GM12878 (cell line): ENCODE measurements at regions not wholly inside any gene's neighbourhood (a gene's known extent, or its start where the extent isn't known, plus 50 kb on each side); places are given as distances from the start of the nearest gene placed in this dataset.

ENCODE experiments used
- BCL3 ChIP-seq: IDR thresholded peaks from 2 replicates; pipeline ENCODE4 v1.6.1; 2011; ENCODE audit warnings: borderline replicate concordance, low read depth, mild to moderate bottlenecking, moderate library complexity, low read length; ENCODE audit not compliant: insufficient read depth, poor library complexity, severe bottlenecking
- BHLHE40 ChIP-seq, 2 experiments: fragments of 450-650 bp in 1 of 2; IDR thresholded peaks; 2 replicates each; pipeline ENCODE4 v1.6.1; 2011 to 2017; ENCODE audit warnings: low read depth in 2 of 2, borderline replicate concordance in 1 of 2, improper control_type of control experiment in 1 of 2, low read length in 1 of 2, mild to moderate bottlenecking in 1 of 2
- CBX5 ChIP-seq: sonication (generic); IDR thresholded peaks from 2 replicates; pipeline ENCODE4 v1.6.1; 2016; ENCODE audit warnings: low read depth, moderate library complexity, mild to moderate bottlenecking, inconsistent platforms
- EP300 ChIP-seq, 2 experiments: fragments of 150-350 bp in 1 of 2; IDR thresholded peaks; 2 replicates each; pipeline ENCODE4 v1.6.1; 2011 to 2012; ENCODE audit warnings: low read depth in 2 of 2, low read length in 2 of 2, borderline replicate concordance in 1 of 2, improper control_type of control experiment in 1 of 2, inconsistent platforms in 1 of 2; ENCODE audit not compliant: control insufficient read depth in 1 of 2
- EZH2 ChIP-seq: IDR thresholded peaks from 2 replicates; pipeline ENCODE4 v1.6.1; 2012; ENCODE audit warnings: low read depth, mild to moderate bottlenecking, control low read depth, inconsistent platforms, low read length, borderline replicate concordance; ENCODE audit not compliant: control insufficient read depth
- HCFC1 ChIP-seq: fragments of 150-350 bp; IDR thresholded peaks from 2 replicates; pipeline ENCODE4 v1.6.1; 2014; ENCODE audit warnings: low read length
- NFYA ChIP-seq: IDR thresholded peaks from 2 replicates; pipeline ENCODE4 v1.6.1; 2011; ENCODE audit warnings: low read depth, mild to moderate bottlenecking, low read length, improper control_type of control experiment, borderline replicate concordance
- NRF1 ChIP-seq: conservative IDR thresholded peaks from 2 replicates; pipeline ENCODE4 v1.6.1; 2011; ENCODE audit warnings: mild to moderate bottlenecking, low read depth, low read length, improper control_type of control experiment
- POLR2A ChIP-seq: IDR thresholded peaks from 2 replicates; pipeline ENCODE4 v1.6.1; 2011; ENCODE audit warnings: low read depth, mild to moderate bottlenecking, low read length
- RAD21 ChIP-seq: IDR thresholded peaks from 2 replicates; pipeline ENCODE4 v1.6.1; 2011; ENCODE audit warnings: mild to moderate bottlenecking, low read depth, low read length, moderate library complexity; ENCODE audit not compliant: insufficient read depth
- RB1 ChIP-seq: fragments of 450-650 bp; formaldehyde crosslinking; IDR thresholded peaks from 2 replicates; pipeline ENCODE4 v1.6.1; 2017; ENCODE audit warnings: mild to moderate bottlenecking, borderline replicate concordance
- REST ChIP-seq: IDR thresholded peaks from 2 replicates; pipeline ENCODE4 v1.6.1; 2012; ENCODE audit warnings: mild to moderate bottlenecking, low read depth, low read length
- RUNX3 ChIP-seq: IDR thresholded peaks from 2 replicates; pipeline ENCODE4 v1.6.1; 2012; ENCODE audit warnings: low read length, inconsistent platforms
- SMC3 ChIP-seq: IDR thresholded peaks from 2 replicates; pipeline ENCODE4 v1.6.1; 2011; ENCODE audit warnings: low read length, improper control_type of control experiment, borderline replicate concordance
- SPI1 ChIP-seq: IDR thresholded peaks from 2 replicates; pipeline ENCODE4 v1.6.1; 2011; ENCODE audit warnings: low read depth, mild to moderate bottlenecking, low read length, moderate library complexity, borderline replicate concordance; ENCODE audit not compliant: insufficient read depth
- SRF ChIP-seq, 2 experiments: IDR thresholded peaks; 2 replicates each; pipeline ENCODE4 v1.6.1; 2011; ENCODE audit warnings: low read depth in 2 of 2, low read length in 2 of 2, mild to moderate bottlenecking in 1 of 2, moderate library complexity in 1 of 2
- SUZ12 ChIP-seq: fragments of 200-600 bp; sonication (generic); IDR thresholded peaks from one replicate; pipeline ENCODE4 v1.6.1; 2018; ENCODE audit warnings: antibody characterized with exemption, mild to moderate bottlenecking; ENCODE audit not compliant: unreplicated experiment
- USF1 ChIP-seq: IDR thresholded peaks from 2 replicates; pipeline ENCODE4 v1.6.1; 2011; ENCODE audit warnings: borderline replicate concordance, low read depth, mild to moderate bottlenecking, moderate library complexity, mixed read lengths, low read length; ENCODE audit not compliant: insufficient read depth; ENCODE audit errors: extremely low read length
- TF ChIP-seq, protein P1 (sequence below): IDR thresholded peaks from 2 replicates; pipeline ENCODE4 v1.6.1; 2012; ENCODE audit warnings: improper control_type of control experiment, low read depth, low read length; ENCODE audit not compliant: insufficient replicate concordance

DNA sequence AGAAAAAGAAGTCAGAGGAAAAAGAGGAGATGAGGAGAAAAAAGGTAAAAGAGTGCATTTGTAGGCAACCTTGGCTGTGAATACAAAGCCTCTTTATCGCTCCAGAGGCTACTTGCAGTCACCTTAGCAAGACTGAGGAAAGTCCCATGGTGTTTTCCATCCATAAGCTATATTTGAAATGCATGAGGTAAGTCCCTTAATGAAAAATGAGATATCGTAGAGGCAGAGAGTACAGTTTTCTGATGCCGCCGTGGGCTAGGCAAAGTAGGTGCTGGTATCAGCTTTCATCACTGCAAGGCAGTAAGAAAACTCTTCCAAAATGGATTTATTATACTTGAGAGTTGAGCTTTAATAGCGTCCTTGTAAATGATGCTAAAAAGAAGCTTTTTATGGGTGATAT lies 186.8 kb downstream of the ASCL1 start (continued):
- TF ChIP-seq BHLHE40 (IDR thresholded peaks at IDR 0.05; ENCODE audit: borderline replicate concordance in 1 of 2, low read depth in 2 of 2, low read length in 1 of 2) (no peak), SRF (IDR thresholded peaks at IDR 0.05; ENCODE audit: low read depth in 2 of 2, low read length in 2 of 2) (no peak), BCL3 (no peak), EZH2 (no peak), EP300 (IDR thresholded peaks at IDR 0.05; ENCODE audit: borderline replicate concordance in 1 of 2, control insufficient read depth in 1 of 2, low read depth in 2 of 2, low read length in 2 of 2) (peak in 1 of 2 experiments; percentile 23; a peak in 1 of 4 replicates), RAD21 (no peak), RUNX3 (peak; percentile 31; the same call in 1 of the 2 replicates), SUZ12 (no peak), HCFC1 (no peak), REST (no peak), SPI1 (no peak), NFYA (no peak), SMC3 (no peak; the same call in 1 of the 2 replicates), POLR2A (no peak), RB1 (no peak), USF1 (no peak), CBX5 (no peak), NRF1 (no peak)
- TF ChIP-seq, protein P1, sequence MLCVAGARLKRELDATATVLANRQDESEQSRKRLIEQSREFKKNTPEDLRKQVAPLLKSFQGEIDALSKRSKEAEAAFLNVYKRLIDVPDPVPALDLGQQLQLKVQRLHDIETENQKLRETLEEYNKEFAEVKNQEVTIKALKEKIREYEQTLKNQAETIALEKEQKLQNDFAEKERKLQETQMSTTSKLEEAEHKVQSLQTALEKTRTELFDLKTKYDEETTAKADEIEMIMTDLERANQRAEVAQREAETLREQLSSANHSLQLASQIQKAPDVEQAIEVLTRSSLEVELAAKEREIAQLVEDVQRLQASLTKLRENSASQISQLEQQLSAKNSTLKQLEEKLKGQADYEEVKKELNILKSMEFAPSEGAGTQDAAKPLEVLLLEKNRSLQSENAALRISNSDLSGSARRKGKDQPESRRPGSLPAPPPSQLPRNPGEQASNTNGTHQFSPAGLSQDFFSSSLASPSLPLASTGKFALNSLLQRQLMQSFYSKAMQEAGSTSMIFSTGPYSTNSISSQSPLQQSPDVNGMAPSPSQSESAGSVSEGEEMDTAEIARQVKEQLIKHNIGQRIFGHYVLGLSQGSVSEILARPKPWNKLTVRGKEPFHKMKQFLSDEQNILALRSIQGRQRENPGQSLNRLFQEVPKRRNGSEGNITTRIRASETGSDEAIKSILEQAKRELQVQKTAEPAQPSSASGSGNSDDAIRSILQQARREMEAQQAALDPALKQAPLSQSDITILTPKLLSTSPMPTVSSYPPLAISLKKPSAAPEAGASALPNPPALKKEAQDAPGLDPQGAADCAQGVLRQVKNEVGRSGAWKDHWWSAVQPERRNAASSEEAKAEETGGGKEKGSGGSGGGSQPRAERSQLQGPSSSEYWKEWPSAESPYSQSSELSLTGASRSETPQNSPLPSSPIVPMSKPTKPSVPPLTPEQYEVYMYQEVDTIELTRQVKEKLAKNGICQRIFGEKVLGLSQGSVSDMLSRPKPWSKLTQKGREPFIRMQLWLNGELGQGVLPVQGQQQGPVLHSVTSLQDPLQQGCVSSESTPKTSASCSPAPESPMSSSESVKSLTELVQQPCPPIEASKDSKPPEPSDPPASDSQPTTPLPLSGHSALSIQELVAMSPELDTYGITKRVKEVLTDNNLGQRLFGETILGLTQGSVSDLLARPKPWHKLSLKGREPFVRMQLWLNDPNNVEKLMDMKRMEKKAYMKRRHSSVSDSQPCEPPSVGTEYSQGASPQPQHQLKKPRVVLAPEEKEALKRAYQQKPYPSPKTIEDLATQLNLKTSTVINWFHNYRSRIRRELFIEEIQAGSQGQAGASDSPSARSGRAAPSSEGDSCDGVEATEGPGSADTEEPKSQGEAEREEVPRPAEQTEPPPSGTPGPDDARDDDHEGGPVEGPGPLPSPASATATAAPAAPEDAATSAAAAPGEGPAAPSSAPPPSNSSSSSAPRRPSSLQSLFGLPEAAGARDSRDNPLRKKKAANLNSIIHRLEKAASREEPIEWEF, result no peak
